HCT116 (cell line): ENCODE measurements at regions not wholly inside any gene's neighbourhood (a gene's known extent, or its start where the extent isn't known, plus 50 kb on each side); places are given as distances from the start of the nearest gene placed in this dataset.

ENCODE experiments used
- CTCF ChIP-seq, 3 experiments: fragments of 200-600 bp in 1 of 3; sonication (generic) in 1 of 3; IDR thresholded peaks in 2 of 3; conservative IDR thresholded peaks in 1 of 3; 2 replicates each; pipeline ENCODE4 v1.5.1; 2012 to 2017; ENCODE audit warnings: low read depth in 2 of 3, low read length in 2 of 3, antibody characterized with exemption in 1 of 3, borderline replicate concordance in 1 of 3, control low read depth in 1 of 3, mild to moderate bottlenecking in 1 of 3, mixed read lengths in 1 of 3, mixed run types in 1 of 3, moderate library complexity in 1 of 3; ENCODE audit not compliant: insufficient read depth in 1 of 3
- EZH2 ChIP-seq: fragments of 200-600 bp; sonication (generic); IDR thresholded peaks from 2 replicates; pipeline ENCODE4 v1.6.1; 2017; ENCODE audit warnings: antibody characterized with exemption, mixed run types
- EZH2phosphoT487 ChIP-seq: fragments of 200-600 bp; IDR thresholded peaks from 2 replicates; pipeline ENCODE4 v1.6.1; 2018; ENCODE audit warnings: antibody characterized with exemption, borderline replicate concordance
- POLR2A ChIP-seq: IDR thresholded peaks from 2 replicates; pipeline ENCODE4 v1.7.0; 2011; ENCODE audit warnings: borderline replicate concordance; ENCODE audit not compliant: insufficient read depth, insufficient read length; ENCODE audit errors: extremely low read depth
- POLR2AphosphoS5 ChIP-seq: IDR thresholded peaks from 2 replicates; pipeline ENCODE4 v1.6.1; 2011; ENCODE audit warnings: mild to moderate bottlenecking, low read depth, low read length, moderate library complexity
- RAD21 ChIP-seq: IDR thresholded peaks from 2 replicates; pipeline ENCODE4 v1.6.1; 2012; ENCODE audit warnings: low read depth, mild to moderate bottlenecking
- SIN3A ChIP-seq: IDR thresholded peaks from 2 replicates; pipeline ENCODE4 v1.6.1; 2012; ENCODE audit warnings: low read depth
- SP1 ChIP-seq: IDR thresholded peaks from 2 replicates; pipeline ENCODE4 v1.6.1; 2012; ENCODE audit warnings: low read depth
- ZFX ChIP-seq: fragments of 450-650 bp; IDR thresholded peaks from 2 replicates; pipeline ENCODE4 v1.6.1; 2017
- ZNF274 ChIP-seq: fragments of 200-500 bp; sonication (Bioruptor generic); IDR thresholded peaks from 2 replicates; pipeline ENCODE4 v1.6.1; 2014; ENCODE audit warnings: mild to moderate bottlenecking, low read depth, low read length, inconsistent platforms
- TF ChIP-seq, protein P1 (sequence below): IDR thresholded peaks from 2 replicates; pipeline ENCODE4 v1.6.1; 2011; ENCODE audit warnings: mild to moderate bottlenecking, low read length, moderate library complexity; ENCODE audit not compliant: insufficient replicate concordance; ENCODE audit errors: extremely low read depth

DNA sequence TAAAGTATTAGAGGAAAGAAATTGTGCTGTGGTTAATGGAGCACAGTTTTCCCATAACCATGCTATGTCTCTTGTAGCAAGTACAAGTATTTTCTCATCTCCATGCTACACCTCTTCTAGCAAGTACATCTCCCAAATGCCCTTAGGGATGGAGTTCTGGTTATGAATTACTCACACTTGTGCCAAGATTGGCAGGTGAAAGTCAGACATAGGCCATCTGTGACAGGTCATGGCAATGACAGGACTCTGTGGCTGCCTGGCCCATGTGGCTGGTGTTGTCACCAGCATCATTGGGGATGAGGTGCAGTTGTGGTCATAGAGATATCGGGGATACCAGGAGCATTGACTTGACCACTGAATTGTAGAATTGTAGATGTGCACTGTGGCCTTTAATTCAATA is 310.2 kb downstream of the FAT4 start:
- TF ChIP-seq RAD21: no peak
- TF ChIP-seq CTCF (IDR thresholded peaks at IDR 0.05 in 2 of 3, conservative IDR thresholded peaks at IDR 0.05 in 1 of 3; ENCODE audit: borderline replicate concordance in 1 of 3, insufficient read depth in 1 of 3, low read depth in 2 of 3, low read length in 2 of 3): no peak
- TF ChIP-seq ZNF274: no peak
- TF ChIP-seq SIN3A: no peak
- no peak for TF ChIP-seq POLR2AphosphoS5
- TF ChIP-seq EZH2phosphoT487: no peak
- TF ChIP-seq POLR2A: no peak
- no peak for TF ChIP-seq EZH2
- TF ChIP-seq SP1: no peak
- TF ChIP-seq, protein P1, sequence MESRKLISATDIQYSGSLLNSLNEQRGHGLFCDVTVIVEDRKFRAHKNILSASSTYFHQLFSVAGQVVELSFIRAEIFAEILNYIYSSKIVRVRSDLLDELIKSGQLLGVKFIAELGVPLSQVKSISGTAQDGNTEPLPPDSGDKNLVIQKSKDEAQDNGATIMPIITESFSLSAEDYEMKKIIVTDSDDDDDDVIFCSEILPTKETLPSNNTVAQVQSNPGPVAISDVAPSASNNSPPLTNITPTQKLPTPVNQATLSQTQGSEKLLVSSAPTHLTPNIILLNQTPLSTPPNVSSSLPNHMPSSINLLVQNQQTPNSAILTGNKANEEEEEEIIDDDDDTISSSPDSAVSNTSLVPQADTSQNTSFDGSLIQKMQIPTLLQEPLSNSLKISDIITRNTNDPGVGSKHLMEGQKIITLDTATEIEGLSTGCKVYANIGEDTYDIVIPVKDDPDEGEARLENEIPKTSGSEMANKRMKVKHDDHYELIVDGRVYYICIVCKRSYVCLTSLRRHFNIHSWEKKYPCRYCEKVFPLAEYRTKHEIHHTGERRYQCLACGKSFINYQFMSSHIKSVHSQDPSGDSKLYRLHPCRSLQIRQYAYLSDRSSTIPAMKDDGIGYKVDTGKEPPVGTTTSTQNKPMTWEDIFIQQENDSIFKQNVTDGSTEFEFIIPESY: no peak
- no peak for TF ChIP-seq ZFX
